NCI-H2107 (cell line): ENCODE measurements at regions not wholly inside any gene's neighbourhood (a gene's known extent, or its start where the extent isn't known, plus 50 kb on each side); places are given as distances from the start of the nearest gene placed in this dataset.
"Not testable (repeated sequence)": the region's sequence is repeated elsewhere in the genome, so short reads cannot be mapped to it uniquely, and the experiment has no call there.

ENCODE experiments used
- DNase-seq: peaks from one replicate; lab custom pipeline; 2025; lab: John Stamatoyannopoulos, UW

GRCh38 chr20:51125105-51125504, 102.2 kb upstream of the KCNG1 start:
- no peak for DNase-seq

GRCh38 chr20:51123887-51124286, 101.0 kb upstream of the KCNG1 start:
- DNase-seq: not testable (repeated sequence)

DNA sequence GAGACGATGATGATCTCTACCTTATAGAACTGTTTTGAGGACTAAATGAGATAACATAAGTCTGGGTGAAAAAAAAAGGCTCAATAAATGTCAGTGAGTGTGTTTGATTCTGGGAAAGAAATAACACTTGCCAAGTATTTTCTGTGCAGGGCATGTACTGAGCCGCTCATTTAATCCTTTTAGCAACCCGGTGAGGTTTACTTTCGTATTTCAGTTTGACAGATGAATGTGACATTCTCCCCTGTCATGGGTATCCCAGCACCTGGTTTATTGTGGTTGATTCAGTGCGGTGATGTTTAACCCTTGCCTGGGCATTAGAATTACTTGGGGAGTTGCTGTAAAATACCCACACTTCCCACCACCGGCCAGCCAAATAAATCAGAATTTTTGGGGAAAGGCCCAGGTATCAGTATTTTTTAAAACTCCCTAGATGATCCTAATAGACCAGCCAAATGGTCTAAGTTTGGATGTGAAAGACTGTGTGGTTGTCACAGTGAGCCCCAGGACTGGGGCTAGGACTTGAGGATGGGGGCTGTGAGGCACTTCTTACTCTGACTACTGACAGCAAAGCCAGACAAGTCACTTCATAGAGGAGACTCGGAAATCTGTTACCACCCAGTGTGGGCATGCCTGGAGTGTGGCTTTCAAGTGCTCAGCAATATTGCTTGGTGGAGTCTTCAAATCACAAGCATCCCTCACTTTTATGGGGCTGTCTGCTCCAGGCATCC, 100.2 kb upstream of the KCNG1 start:
- no peak for DNase-seq

GRCh38 chr20:51121901-51122412, 99.0 kb upstream of the KCNG1 start:
- no peak for DNase-seq

GRCh38 chr20:51121272-51121671, 98.4 kb upstream of the KCNG1 start:
- no peak for DNase-seq

DNA sequence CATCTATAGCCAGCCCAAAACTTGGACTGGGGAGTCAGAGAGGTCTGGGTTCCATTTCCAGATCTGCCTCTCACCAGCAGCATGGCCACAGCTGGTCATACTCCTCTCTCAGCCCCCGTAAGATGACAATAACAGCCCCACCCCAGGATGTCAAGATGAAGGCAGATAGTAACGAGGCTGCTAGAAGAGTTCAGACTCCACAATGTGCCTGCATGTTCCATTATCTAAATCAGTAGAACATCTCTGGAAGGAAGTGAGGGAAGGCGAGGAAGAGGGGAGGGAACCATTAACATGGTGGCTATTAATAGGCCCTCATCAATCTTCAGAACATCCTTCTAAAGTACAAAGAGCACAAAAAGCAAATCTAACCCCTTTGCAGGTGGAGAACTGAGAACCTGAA, 98.0 kb upstream of the KCNG1 start:
- DNase-seq: no peak

- DNase-seq: no peak
Observed at GRCh38 chr20:51120438-51120837, 97.5 kb upstream of the KCNG1 start.

- no peak for DNase-seq
Observed at GRCh38 chr20:51119914-51120313, 97.0 kb upstream of the KCNG1 start.

DNA sequence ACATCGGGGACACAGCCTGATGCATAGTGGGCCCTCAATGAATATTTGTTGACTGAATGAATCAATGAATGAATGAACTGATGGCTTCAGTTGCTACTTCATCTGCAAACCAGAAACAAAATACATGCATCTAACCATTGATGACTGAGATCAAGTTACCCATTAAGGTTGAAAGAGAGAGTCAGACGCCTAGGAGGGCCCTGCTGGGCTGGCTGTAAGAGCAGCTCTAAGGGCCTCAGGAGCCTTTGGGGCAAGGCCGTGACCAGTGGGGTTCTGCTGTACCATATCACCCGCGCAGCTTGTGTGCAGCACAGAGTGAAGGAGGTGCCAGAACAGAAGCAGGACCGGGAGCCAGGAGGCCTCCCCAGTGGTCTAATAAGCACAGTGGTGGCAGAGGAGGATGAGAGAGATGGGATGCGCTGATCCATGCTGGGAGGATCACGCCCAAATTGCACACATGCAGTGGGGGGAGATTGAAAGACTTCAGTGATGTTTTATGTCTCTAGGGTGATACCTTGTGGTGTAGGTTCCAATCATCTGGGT, 96.1 kb upstream of the KCNG1 start:
- no peak for DNase-seq

DNA sequence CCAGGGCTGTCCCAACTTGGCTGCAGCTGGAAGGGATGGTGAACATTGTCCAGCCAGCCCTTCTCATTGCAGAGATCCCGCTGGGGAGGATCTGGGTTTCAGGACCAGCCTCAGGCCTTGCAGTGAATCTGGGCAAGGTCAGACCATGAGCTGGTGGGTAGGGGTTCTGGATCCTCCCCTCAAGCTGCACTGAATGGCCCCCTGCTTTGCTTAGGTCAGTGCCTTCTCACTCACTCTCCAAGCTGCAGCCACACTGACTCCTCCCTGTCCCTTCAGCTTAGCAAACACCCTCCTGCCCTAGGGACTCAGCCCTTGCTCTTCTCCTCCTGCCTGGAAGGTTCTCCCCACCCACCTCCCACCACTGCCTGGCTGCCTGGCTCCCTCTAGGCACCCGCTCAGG, 95.3 kb upstream of the KCNG1 start:
- no peak for DNase-seq

DNA sequence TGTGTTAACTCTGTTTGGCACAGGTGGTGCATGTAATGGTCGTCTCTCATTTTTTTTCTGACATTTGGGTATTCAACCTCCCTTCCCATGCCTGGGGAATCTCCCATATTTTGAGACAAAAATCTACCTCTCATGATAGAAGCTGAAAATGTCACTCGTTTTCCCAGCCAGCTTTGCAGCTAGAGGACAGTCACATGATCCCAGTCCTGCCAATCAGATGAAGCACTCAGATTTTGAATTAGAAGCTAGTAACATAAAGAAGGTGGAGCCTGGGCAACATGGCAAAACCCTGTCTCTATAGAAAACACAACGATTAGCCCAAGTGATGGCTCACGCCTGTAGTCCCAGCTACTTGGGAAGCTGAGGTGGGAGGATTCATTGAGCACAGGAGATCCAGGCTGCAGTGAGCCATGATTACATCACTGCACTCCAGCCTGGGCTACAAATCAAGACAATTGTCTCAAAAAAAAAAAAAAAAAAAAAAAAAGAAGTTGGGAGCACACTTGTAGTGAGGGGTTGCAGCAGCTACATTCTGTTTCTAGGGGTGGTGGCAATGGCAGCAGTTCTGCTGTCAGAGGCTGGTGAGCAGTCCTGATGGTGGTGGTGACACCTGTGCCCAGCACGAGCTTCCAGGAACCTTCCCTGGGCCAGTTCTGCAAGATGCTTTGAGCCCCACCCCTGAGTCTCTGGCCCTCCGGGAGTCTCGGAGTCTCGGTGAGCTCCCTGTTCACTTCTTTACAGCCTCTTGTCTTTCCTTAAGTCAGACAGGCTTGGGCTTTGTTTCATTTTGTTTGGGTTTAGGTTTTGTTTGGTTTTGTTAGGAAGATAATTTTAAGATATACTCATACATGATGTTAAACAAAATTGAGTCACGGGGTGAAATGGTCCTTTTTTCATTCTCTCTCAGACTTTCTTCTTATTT, 94.1 kb upstream of the KCNG1 start:
- DNase-seq: no peak

DNA sequence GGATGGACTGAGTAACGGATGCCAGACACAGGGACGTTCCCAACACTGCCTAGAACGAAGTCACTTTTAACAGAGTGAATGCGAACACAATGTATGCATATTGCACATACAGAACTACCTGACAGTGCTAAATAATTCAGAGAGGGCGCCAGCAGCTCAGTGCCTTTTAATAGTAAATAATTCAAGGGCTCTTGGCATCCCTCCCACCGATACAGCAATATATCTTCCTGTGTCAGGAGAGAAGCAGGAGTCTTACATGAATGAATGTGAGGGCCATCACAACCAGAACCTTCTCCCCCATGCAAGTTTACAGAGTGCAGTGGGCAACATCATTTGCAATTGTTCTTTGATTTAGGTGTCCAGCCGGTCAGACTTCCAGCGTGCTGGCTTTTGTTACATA, 88.4 kb upstream of the KCNG1 start:
- no peak for DNase-seq

- no peak for DNase-seq
Observed at GRCh38 chr20:51108638-51109363, 85.9 kb upstream of the KCNG1 start.

- no peak for DNase-seq
Observed at GRCh38 chr20:51106011-51106410, 83.1 kb upstream of the KCNG1 start.

- no peak for DNase-seq
Observed at GRCh38 chr20:51104960-51105920, 82.3 kb upstream of the KCNG1 start.

- DNase-seq: no peak
Observed at GRCh38 chr20:51100617-51101016, 77.7 kb upstream of the KCNG1 start.

- no peak for DNase-seq
Observed at GRCh38 chr20:51098284-51098810, 75.4 kb upstream of the KCNG1 start.

DNA sequence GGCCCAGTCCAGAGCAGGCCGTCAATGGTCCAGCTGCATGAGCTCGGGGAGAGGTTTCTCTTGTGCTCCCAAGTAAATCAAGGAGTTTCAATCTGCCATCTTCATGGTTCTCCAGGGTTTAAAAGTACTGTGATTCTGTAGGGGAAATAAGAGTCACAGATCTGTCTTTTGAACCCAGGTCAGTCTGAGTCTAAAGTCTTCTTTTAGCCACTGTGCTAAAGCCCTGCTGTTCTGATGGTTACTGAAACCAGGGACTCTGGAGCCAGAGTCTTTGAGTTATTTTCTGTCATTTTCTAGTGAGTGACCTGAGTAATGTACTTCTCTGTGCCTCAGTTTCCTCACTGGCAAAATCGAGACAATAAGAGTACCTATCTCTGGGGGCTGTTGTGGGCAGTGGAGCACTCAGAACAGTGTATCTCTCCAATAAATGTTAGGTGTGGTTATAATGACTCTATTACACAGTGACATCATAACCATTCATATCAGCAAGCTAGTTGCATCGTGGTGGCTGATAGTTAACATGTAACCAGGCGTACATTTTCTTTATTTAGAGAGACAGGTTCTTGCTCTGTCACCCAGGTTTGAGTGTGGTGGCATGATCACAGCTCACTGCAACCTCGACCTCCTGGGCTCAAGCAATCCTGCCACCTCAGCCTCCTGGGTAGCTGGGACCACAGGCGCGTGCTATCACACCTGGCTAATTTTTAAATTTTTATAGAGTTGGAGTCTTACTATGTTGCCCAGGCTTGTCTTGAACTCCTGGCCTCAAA, 74.6 kb upstream of the KCNG1 start:
- no peak for DNase-seq

GRCh38 chr20:51096582-51097267, 73.8 kb upstream of the KCNG1 start:
- DNase-seq: no peak
